Anterior cingulate cortex (tissue), 58 donors: ENCODE measurements at regions not wholly inside any gene's neighbourhood (a gene's known extent, or its start where the extent isn't known, plus 50 kb on each side); places are given as distances from the start of the nearest gene placed in this dataset.
"Not testable (repeated sequence)": the region's sequence is repeated elsewhere in the genome, so short reads cannot be mapped to it uniquely, and the experiment has no call there.

ENCODE experiments used
- DNase-seq, 58 donors: peaks; one replicate each; lab custom pipeline; 2025; lab: John Stamatoyannopoulos, UW

DNA sequence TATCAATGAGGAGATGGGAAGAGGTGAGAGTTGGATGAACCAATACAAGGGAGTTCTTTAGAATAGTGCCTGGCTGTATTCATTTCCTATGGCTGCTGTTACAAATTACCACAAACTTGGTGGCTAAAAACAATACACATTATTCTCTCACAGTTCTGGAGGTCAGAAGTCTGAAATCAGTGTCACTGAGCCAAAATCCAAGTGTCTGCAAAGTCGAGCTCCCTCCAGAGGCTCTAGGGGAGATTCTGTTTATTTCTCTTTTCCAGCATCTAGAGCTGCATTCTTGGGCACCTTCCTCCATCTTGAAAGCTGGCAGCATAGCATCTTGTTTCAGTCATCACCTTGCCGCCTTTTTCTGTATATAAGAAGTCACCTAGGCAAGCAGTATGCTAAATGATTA, 55.7 kb upstream of the TERB2 start:
- not testable (repeated sequence) for DNase-seq

- DNase-seq = not testable (repeated sequence)
Observed at GRCh38 chr15:44903281-44903680, 53.2 kb upstream of the TERB2 start.

GRCh38 chr15:44904651-44905340, 51.7 kb upstream of the TERB2 start:
- DNase-seq = not testable (repeated sequence)
